GM23338 (cell line): ENCODE measurements at regions not wholly inside any gene's neighbourhood (a gene's known extent, or its start where the extent isn't known, plus 50 kb on each side); places are given as distances from the start of the nearest gene placed in this dataset.

Experiments used
- ATAC-seq: fragments of 200-7000 bp; cut with Tn5 transposase; 3 replicates; pipeline ENCODE4 v1.9.1; 2020
- DNase-seq: peaks from one replicate; pipeline ENCODE4 v3.0.0-alpha.2; 2015; ENCODE audit warnings: low spot score
- H2AFZ ChIP-seq: fragments of 200-600 bp; sonication (generic); 2 replicates; pipeline ENCODE4 v1.8.0; 2016; ENCODE audit warnings: antibody characterized with exemption, mild to moderate bottlenecking, moderate library complexity
- H3F3A ChIP-seq: fragments of 200-600 bp; sonication (generic); replicated peaks from 2 replicates; pipeline ENCODE4 v1.8.0; 2017; ENCODE audit warnings: antibody characterized with exemption, mixed run types, low read depth
- H3K27ac ChIP-seq: fragments of 200-600 bp; sonication (generic); 2 replicates; pipeline ENCODE4 v1.6.1; 2016; ENCODE audit warnings: low read depth
- H3K27me3 ChIP-seq: fragments of 200-600 bp; sonication (generic); 2 replicates; pipeline ENCODE4 v1.8.0; 2016; ENCODE audit warnings: mild to moderate bottlenecking, mixed run types, moderate library complexity; ENCODE audit not compliant: insufficient read depth
- H3K36me3 ChIP-seq: fragments of 200-600 bp; sonication (generic); 2 replicates; pipeline ENCODE4 v1.8.0; 2016; ENCODE audit warnings: mild to moderate bottlenecking; ENCODE audit not compliant: insufficient read depth
- H3K4me1 ChIP-seq: fragments of 200-600 bp; sonication (generic); 2 replicates; pipeline ENCODE4 v1.8.0; 2016; ENCODE audit warnings: mild to moderate bottlenecking, moderate library complexity; ENCODE audit not compliant: insufficient read depth
- H3K4me2 ChIP-seq: fragments of 200-600 bp; sonication (generic); 2 replicates; pipeline ENCODE4 v1.7.1; 2017; ENCODE audit warnings: mixed run types
- H3K4me3 ChIP-seq: fragments of 200-600 bp; sonication (generic); 2 replicates; pipeline ENCODE4 v1.6.1; 2016; ENCODE audit warnings: mixed run types
- H3K79me2 ChIP-seq: fragments of 200-600 bp; sonication (generic); replicated peaks from 2 replicates; pipeline ENCODE4 v1.8.0; 2017; ENCODE audit warnings: mild to moderate bottlenecking; ENCODE audit not compliant: insufficient read depth
- H3K9me2 ChIP-seq: fragments of 200-600 bp; sonication (generic); 2 replicates; pipeline ENCODE4 v1.8.0; 2017; ENCODE audit not compliant: insufficient read depth
- H4K20me1 ChIP-seq: fragments of 200-600 bp; sonication (generic); replicated peaks from 2 replicates; pipeline ENCODE4 v1.8.0; 2017; ENCODE audit warnings: mild to moderate bottlenecking; ENCODE audit not compliant: insufficient read depth
- H3K27ac Mint-ChIP-seq: 2 replicates; pipeline ENCODE4 v1.8.0; 2020; ENCODE audit warnings: inconsistent platforms, mild to moderate bottlenecking, moderate library complexity, mixed read lengths
- H3K27me3 Mint-ChIP-seq: 3 replicates; pipeline ENCODE4 v1.8.0; 2022; ENCODE audit warnings: low read depth, mild to moderate bottlenecking, moderate library complexity, mixed read lengths, inconsistent platforms; ENCODE audit not compliant: insufficient read depth, poor library complexity
- H3K36me3 Mint-ChIP-seq: 3 replicates; pipeline ENCODE4 v1.8.0; 2021; ENCODE audit warnings: low read depth, mild to moderate bottlenecking, inconsistent platforms, moderate library complexity, mixed read lengths
- H3K4me1 Mint-ChIP-seq: 3 replicates; pipeline ENCODE4 v1.8.0; 2020; ENCODE audit warnings: mild to moderate bottlenecking, inconsistent platforms, mixed read lengths
- H3K4me3 Mint-ChIP-seq: 3 replicates; pipeline ENCODE4 v1.8.0; 2021; ENCODE audit warnings: moderate library complexity, mild to moderate bottlenecking, inconsistent platforms, mixed read lengths
- H3K9me3 Mint-ChIP-seq: 3 replicates; pipeline ENCODE4 v1.8.0; 2020; ENCODE audit warnings: moderate library complexity, mild to moderate bottlenecking, inconsistent platforms, mixed read lengths
- CREB1 ChIP-seq: fragments of 250-450 bp; sonication (Bioruptor Pico); IDR thresholded peaks from 2 replicates; pipeline ENCODE4 v1.5.0; 2020; ENCODE audit warnings: low read depth, mild to moderate bottlenecking, moderate library complexity
- CTCF ChIP-seq, 2 experiments: fragments of 200-600 bp in 1 of 2; sonication (generic) in 1 of 2; conservative IDR thresholded peaks; 2 replicates each; pipeline versions ENCODE4 v1.5.1 to v1.6.1; 2016 to 2017; ENCODE audit warnings: antibody characterized with exemption in 2 of 2, low read depth in 2 of 2, mild to moderate bottlenecking in 2 of 2, moderate library complexity in 1 of 2
- ETS1 ChIP-seq: IDR thresholded peaks from 2 replicates; pipeline ENCODE4 v1.6.1; 2016; ENCODE audit warnings: antibody characterized with exemption
- EZH2 ChIP-seq: fragments of 200-600 bp; sonication (generic); IDR thresholded peaks from one replicate; pipeline ENCODE4 v1.8.0; 2017; ENCODE audit warnings: antibody characterized with exemption, mild to moderate bottlenecking, low read depth; ENCODE audit not compliant: unreplicated experiment
- EZH2phosphoT487 ChIP-seq: fragments of 200-600 bp; sonication (generic); IDR thresholded peaks from one replicate; pipeline ENCODE4 v1.8.1; 2018; ENCODE audit warnings: antibody characterized with exemption; ENCODE audit not compliant: unreplicated experiment
- JUNB ChIP-seq: IDR thresholded peaks from one replicate; pipeline ENCODE4 v1.6.1; 2016; ENCODE audit warnings: antibody characterized with exemption; ENCODE audit not compliant: unreplicated experiment
- NANOG ChIP-seq: IDR thresholded peaks from 2 replicates; pipeline ENCODE4 v1.6.1; 2016; ENCODE audit warnings: antibody characterized with exemption, borderline replicate concordance
- POLR2AphosphoS5 ChIP-seq: IDR thresholded peaks from 2 replicates; pipeline ENCODE4 v1.6.1; 2016; ENCODE audit warnings: antibody characterized with exemption, low read depth
- REST ChIP-seq: IDR thresholded peaks from one replicate; pipeline ENCODE4 v1.6.1; 2018; ENCODE audit warnings: antibody characterized with exemption; ENCODE audit not compliant: unreplicated experiment
- STAT1 ChIP-seq: IDR thresholded peaks from one replicate; pipeline ENCODE4 v1.6.1; 2016; ENCODE audit warnings: antibody characterized with exemption; ENCODE audit not compliant: unreplicated experiment
- ZNF114 ChIP-seq: fragments of 250-450 bp; sonication (Bioruptor Pico); IDR thresholded peaks from 2 replicates; pipeline ENCODE4 v1.5.0; 2020; ENCODE audit warnings: mild to moderate bottlenecking, moderate library complexity
- ZNF331 ChIP-seq: fragments of 250-450 bp; sonication (Bioruptor Pico); IDR thresholded peaks from 2 replicates; pipeline ENCODE4 v1.5.0; 2020; ENCODE audit warnings: low read depth, mild to moderate bottlenecking, moderate library complexity
- ZNF462 ChIP-seq: fragments of 250-450 bp; sonication (Bioruptor Pico); IDR thresholded peaks from 2 replicates; pipeline ENCODE4 v1.5.0; 2020; ENCODE audit warnings: mild to moderate bottlenecking, moderate library complexity

- no peaks in the 10 kb centered on the region for H3F3A ChIP-seq
- Mint-ChIP-seq H3K4me1 (peaks cover 8% of the 10 kb centered on the region; the same call in 2 of the 3 replicates), H3K9me3 (peaks cover 5% of the 10 kb centered on the region; the same call in 2 of the 3 replicates), H3K36me3 (peaks cover 2% of the 10 kb centered on the region; the same call in 1 of the 3 replicates), H3K4me3 (no peak overlapping the region), H3K27ac (no peak overlapping the region), H3K27me3 (peaks cover 2% of the 10 kb centered on the region)
- H3K27ac ChIP-seq = no peak overlapping the region
- H3K4me2 ChIP-seq = no peak overlapping the region
- DNase-seq (no peak), ATAC-seq (no peak)
- H3K9me2 ChIP-seq = peaks cover 12% of the 10 kb centered on the region; the same call in 1 of the 2 replicates
- TF ChIP-seq ZNF331 (CRISPR knock-in tag) (no peak), NANOG (no peak), ZNF462 (CRISPR knock-in tag) (no peak), CREB1 (CRISPR knock-in tag) (no peak), ETS1 (no peak), REST (no peak), JUNB (no peak), POLR2AphosphoS5 (no peak), EZH2 (no peak), EZH2phosphoT487 (no peak), STAT1 (no peak), CTCF (conservative IDR thresholded peaks at IDR 0.05; ENCODE audit: low read depth in 2 of 2) (no peak), ZNF114 (CRISPR knock-in tag) (no peak)
- H3K4me1 ChIP-seq = no peaks in the 10 kb centered on the region
- H3K27me3 ChIP-seq = no peaks in the 10 kb centered on the region
- H4K20me1 ChIP-seq = no peaks in the 10 kb centered on the region
- no peak overlapping the region for H3K4me3 ChIP-seq
- H3K36me3 ChIP-seq = no peaks in the 10 kb centered on the region
- peak overlapping the region; percentile 47; the same call in 1 of the 2 replicates for H2AFZ ChIP-seq
- H3K79me2 ChIP-seq = no peaks in the 10 kb centered on the region
Observed at GRCh38 chr10:33125522-33126517, 167.8 kb upstream of the ITGB1 start.
